Small intestine (tissue), 7 donors: ENCODE measurements at regions not wholly inside any gene's neighbourhood (a gene's known extent, or its start where the extent isn't known, plus 50 kb on each side); places are given as distances from the start of the nearest gene placed in this dataset.

Experiments
- DNase-seq, 2 donors: peaks; one replicate each; pipeline versions ENCODE4 v3.0.0 to v3.0.0-alpha.2; 2013
- FAIRE-seq: peaks from 2 replicates; lab custom pipeline; 2012; peaks lifted over from hg19 to GRCh38; lab: Jason Lieb, UNC
- H3K27ac ChIP-seq, 3 donors: one replicate each; pipeline ENCODE4 v1.5.1; 2013; ENCODE audit warnings: low read length in 2 of 3, mild to moderate bottlenecking in 2 of 3, control low read depth in 1 of 3, inconsistent platforms in 1 of 3, low read depth in 1 of 3, moderate library complexity in 1 of 3
- H3K27me3 ChIP-seq, 3 donors: one replicate each; pipeline ENCODE4 v1.6.1; 2013; ENCODE audit warnings: low read length in 3 of 3, inconsistent platforms in 1 of 3; ENCODE audit not compliant: control insufficient read depth in 3 of 3, insufficient read depth in 3 of 3
- H3K36me3 ChIP-seq, 3 donors: one replicate each; pipeline ENCODE4 v1.6.1; 2013; ENCODE audit warnings: low read length in 3 of 3, inconsistent platforms in 1 of 3, low read depth in 1 of 3, mild to moderate bottlenecking in 1 of 3, moderate library complexity in 1 of 3; ENCODE audit not compliant: control insufficient read depth in 3 of 3, insufficient read depth in 2 of 3
- H3K4me1 ChIP-seq, 3 donors: one replicate each; pipeline ENCODE4 v1.6.1; 2013; ENCODE audit warnings: low read length in 2 of 3, inconsistent platforms in 1 of 3, low read depth in 1 of 3, mild to moderate bottlenecking in 1 of 3, moderate library complexity in 1 of 3; ENCODE audit not compliant: control insufficient read depth in 3 of 3, insufficient read depth in 2 of 3
- H3K4me3 ChIP-seq, 3 donors: one replicate each; pipeline ENCODE4 v1.5.1; 2013; ENCODE audit warnings: low read length in 3 of 3, control low read depth in 1 of 3, inconsistent platforms in 1 of 3, low read depth in 1 of 3, mild to moderate bottlenecking in 1 of 3, moderate library complexity in 1 of 3
- H3K9me3 ChIP-seq, 2 donors: one replicate each; pipeline ENCODE4 v1.6.1; 2013; ENCODE audit warnings: low read depth in 1 of 2, low read length in 1 of 2; ENCODE audit not compliant: control insufficient read depth in 2 of 2, insufficient read depth in 1 of 2
- WGBS, 3 donors: extraction: QIAGEN DNeasy Blood & Tissue Kit; methylation state at CpG; one replicate each; pipeline ENCODE4 v1.1.7; 2013; 5-methylcytosine and 5-hydroxymethylcytosine counted together
- donor health status: healthy with polysubstance abuse.
- donor health status: control.
- donor health status: control.
- donor health status: Bipolar disorder and iron deficiency.
- donor health status: healthy.

DNA sequence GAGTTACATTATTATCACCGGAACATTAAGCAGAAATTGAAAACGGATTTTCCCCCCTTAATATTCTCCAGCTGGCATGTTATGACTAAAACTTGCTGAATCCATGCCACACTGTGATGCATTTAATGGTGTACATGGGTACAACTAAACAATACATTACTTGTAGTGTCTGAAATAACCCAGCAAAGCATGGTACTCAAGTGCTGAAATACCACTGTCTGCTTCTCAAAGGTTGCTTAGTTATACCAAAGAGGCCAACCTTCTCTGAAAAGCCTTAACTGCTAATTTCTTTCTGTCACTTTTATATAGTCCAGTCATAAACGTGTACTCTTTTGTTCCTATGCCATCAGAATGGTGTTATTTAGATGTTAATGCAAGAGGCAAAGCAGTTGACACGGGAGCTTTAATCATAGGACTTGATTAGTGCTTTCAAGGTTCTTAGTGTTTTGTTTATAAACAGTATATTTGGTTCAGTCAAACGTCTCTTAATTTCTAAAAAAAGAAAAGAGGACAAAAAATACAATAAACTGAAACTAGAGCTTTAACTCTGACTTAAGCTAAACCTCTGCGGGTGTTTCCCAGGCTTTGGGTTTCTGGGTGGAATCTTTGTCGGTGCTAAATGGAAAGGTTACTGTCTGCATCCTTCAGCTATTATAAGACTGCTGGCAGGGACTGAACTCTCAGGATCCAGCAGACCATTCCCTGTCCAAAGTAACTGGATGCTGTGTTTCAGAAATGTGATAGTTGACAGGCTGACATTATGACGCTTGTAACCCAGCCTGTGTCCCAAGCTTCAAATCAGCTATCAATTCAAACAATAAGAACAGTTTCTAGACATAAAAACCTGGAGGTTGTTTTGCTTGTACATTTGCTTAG lies 202.6 kb downstream of the PPP1R3A start:
- WGBS, 3 donors: 58 to 67% (median 64%) methylated on average over 8 of the region's 8 CpGs
- FAIRE-seq: no peak

DNA sequence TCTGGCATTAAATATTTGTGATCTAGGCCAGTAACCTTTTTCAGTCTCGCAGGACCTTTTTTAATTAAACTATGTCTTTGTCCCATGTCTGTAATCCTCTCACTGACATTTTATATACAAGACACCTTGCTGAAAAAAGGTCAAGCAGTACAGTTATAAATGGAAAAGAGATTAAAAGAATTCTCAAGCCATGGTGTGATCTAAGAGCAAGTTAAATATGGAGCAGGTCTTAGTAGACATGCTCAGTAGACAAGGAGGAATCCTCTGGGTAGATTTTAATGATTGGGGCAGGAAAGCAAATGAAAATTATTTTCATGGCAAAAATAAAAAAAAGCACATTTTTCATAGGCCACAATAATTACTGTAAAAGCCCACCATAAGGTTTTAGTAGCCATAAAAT lies 203.5 kb downstream of the PPP1R3A start:
- no peak for FAIRE-seq
- no peaks in the 10 kb centered on the region for H3K27me3 ChIP-seq
- no peaks in the 10 kb centered on the region for H3K9me3 ChIP-seq
- DNase-seq: no peak
- no peak overlapping the region for H3K27ac ChIP-seq
- WGBS, 3 donors: 10 to 79% (median 52%) methylated on average over 1 of the region's 1 CpG
- H3K36me3 ChIP-seq: no peaks in the 10 kb centered on the region
- H3K4me1 ChIP-seq: no peaks in the 10 kb centered on the region
- no peak overlapping the region for H3K4me3 ChIP-seq

More for the DNA sequence above, 202.6 kb downstream of the PPP1R3A start:
- H3K36me3 ChIP-seq: no peaks in the 10 kb centered on the region
- no peaks in the 10 kb centered on the region for H3K9me3 ChIP-seq
- H3K27me3 ChIP-seq: no peaks in the 10 kb centered on the region
- no peak overlapping the region for H3K27ac ChIP-seq
- DNase-seq: no peak
- H3K4me1 ChIP-seq: no peaks in the 10 kb centered on the region
- H3K4me3 ChIP-seq: no peak overlapping the region

DNA sequence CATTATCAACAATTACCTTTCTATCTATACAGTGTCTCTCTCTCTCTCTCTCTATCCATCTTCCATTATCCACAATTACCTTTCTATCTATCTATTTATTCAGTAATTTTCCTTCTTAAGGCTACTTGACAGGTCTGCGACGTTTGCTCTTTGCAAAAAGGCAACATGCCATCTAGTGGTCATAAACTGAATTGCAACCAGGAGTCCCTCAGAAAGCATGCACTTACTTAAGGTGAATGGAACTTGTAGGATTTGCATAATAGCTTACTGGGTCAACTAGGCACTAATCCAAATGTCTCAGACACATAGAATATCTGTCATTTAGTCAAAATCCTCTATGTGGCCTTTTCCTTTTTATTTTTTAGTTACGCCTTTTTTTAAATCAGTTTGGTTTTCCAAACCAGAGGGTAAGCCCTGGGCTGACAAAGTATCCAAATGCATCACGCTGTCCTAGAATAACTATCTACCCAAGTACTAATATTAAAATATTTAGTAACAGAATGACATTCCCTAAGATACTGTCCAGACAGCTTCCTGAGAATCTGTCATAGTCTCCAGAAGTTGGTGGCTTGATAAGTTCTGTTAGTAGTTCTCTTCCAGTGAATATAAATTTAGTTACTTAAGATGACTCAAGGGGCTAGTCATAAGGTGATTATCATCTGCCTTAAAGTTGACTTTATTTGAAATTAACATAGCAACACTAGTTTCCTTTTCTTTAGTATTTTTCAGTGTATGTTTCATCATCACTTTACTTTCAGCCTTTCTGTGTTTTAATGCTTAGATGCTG lies 208.3 kb downstream of the PPP1R3A start:
- Histone ChIP-seq H3K27ac (no peak overlapping the region), H3K4me1 (no peaks in the 10 kb centered on the region), H3K4me3 (no peak overlapping the region), H3K36me3 (no peaks in the 10 kb centered on the region), H3K9me3 (no peaks in the 10 kb centered on the region), H3K27me3 (peaks cover 0 to 3% (median 0%) of the 10 kb centered on the region in 3 donors)
- peak; percentile 76 to 85 for DNase-seq
- WGBS, 3 donors: 44 to 46% (median 46%) methylated on average over 4 of the region's 4 CpGs
- FAIRE-seq: no peak

DNA sequence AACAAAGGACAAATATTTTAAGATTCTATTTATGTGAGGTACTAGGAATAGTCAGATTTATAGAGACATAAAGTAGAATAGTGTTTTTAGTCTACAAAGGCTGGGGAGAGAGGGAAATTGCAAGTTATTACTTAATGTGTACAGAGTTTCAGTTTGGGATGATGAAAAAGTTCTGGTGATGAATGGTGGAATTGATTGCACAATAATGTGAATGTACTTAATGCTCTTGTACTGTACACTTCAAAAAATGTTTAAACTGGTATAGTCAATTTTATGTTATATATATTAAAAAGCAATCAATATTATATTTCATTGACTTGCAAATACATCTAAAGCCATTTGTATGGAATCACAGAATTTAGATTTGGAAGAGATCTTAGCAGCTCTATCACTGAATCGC lies 213.4 kb downstream of the PPP1R3A start:
- H3K4me1 ChIP-seq: no peaks in the 10 kb centered on the region
- 90 to 100% (median 90%) methylated on average over 1 of the region's 1 CpG for WGBS, 3 donors
- no peaks in the 10 kb centered on the region for H3K9me3 ChIP-seq
- no peak for DNase-seq
- H3K4me3 ChIP-seq: no peak overlapping the region
- H3K27ac ChIP-seq: no peak overlapping the region
- FAIRE-seq: no peak
- no peaks in the 10 kb centered on the region for H3K36me3 ChIP-seq
- peaks cover 0 to 3% (median 0%) of the 10 kb centered on the region in 3 donors for H3K27me3 ChIP-seq

DNA sequence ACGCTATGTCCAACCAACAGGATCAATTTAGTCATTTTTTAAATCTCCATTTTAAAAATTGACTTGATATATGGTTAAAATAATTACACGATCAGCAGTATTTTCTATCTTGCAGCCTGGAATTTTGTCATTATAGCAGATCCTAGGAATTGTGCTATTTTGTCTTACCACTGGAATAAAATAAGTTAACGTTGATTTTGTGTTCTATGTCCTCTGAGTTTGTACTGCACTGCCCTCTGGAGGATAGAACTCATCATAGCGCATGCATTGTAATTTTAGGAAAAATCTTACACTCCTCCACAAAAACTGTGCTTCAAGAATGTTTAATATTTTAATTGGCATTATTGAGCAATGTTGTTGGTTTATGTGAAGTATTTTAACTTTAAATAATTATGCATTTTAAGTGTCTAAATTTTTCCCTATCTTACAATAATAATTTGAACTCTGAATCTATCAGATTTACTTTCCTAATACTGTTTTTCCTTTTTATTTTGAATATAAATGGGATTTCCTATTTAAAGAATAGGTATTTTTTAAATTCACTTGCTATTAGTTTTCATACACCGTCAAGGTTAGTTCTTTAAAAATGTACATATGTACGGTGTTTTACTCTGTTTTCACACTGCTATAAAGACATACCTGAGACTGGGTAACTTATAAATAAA lies 220.1 kb downstream of the PPP1R3A start:
- Histone ChIP-seq H3K36me3 (no peaks in the 10 kb centered on the region), H3K27ac (no peak overlapping the region), H3K4me1 (no peaks in the 10 kb centered on the region), H3K27me3 (no peaks in the 10 kb centered on the region), H3K9me3 (no peaks in the 10 kb centered on the region), H3K4me3 (no peak overlapping the region)
- WGBS, 3 donors: 45% methylated on average over 6 of the region's 6 CpGs
- peak; percentile 67 for FAIRE-seq
- peak; percentile 24 to 37 for DNase-seq

DNA sequence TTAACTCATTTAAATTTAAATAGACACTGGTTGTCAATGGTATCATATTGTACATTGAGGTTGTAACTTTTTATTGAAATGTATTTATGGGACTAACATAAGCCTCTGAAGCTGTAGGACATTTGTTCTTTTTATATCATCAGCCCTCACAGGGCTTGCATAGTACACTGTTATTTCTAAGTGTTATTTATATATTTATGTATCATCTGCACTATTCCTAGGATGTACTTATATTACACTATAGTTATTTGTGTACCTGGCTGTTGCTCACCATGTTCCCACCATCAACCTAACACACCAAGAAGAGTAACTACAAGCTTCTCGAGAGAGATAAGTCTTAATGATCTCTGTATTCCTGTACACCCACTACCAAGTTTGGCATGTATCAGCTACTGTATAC lies 224.7 kb downstream of the PPP1R3A start:
- 86 to 88% (median 88%) methylated on average over 1 of the region's 1 CpG for WGBS, 3 donors
- Histone ChIP-seq H3K27me3 (no peaks in the 10 kb centered on the region), H3K4me3 (no peak overlapping the region), H3K27ac (no peak overlapping the region), H3K9me3 (no peaks in the 10 kb centered on the region), H3K4me1 (no peaks in the 10 kb centered on the region), H3K36me3 (no peaks in the 10 kb centered on the region)
- FAIRE-seq (no peak), DNase-seq (no peak)

DNA sequence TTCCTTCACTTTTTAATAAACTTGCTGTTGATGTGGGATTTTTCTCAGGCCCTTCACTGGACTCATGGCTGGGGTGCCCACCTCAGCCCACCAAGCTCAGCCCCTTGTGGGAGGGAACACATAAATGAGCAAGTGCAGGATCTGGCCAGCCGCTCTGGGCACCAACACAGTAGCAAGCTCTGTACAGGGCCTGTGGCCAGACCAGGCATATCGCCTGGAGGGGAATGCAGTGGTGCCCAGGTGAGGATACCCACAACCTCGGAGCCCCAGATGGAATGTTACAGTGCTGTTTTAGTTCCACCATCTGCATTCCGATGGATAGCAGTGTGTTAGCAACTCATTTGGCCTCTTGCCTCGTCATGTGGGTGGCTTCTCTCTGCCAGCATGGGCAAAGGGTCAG lies 234.6 kb downstream of the PPP1R3A start:
- 70 to 85% (median 83%) methylated on average over 5 of the region's 5 CpGs for WGBS, 3 donors

DNA sequence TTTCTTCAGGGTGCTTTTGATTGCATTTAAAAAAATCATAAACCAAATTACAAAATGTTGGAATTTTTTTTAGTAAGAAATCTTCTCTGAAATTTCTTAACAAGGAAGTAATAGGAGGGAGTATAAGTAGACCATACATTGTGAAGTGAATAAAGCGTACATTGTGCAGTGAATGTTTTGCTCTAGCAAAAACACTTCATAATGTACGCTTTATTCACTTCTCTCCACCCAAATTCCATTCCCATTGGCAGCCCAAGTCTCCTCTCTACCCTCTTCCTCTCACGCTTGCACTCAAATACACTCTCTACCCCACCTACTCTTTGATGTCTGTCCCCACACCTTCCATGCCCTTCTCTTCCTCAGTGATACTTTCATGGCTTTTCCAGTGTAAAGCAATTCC lies 241.0 kb downstream of the PPP1R3A start:
- H3K36me3 ChIP-seq: no peaks in the 10 kb centered on the region
- no peaks in the 10 kb centered on the region for H3K9me3 ChIP-seq
- H3K27me3 ChIP-seq: no peaks in the 10 kb centered on the region
- H3K27ac ChIP-seq: no peak overlapping the region
- 65 to 73% (median 66%) methylated on average over 3 of the region's 3 CpGs for WGBS, 3 donors
- DNase-seq: no peak
- H3K4me1 ChIP-seq: no peaks in the 10 kb centered on the region
- no peak overlapping the region for H3K4me3 ChIP-seq
- FAIRE-seq: no peak

More for the DNA sequence above, 234.6 kb downstream of the PPP1R3A start:
- no peaks in the 10 kb centered on the region for H3K36me3 ChIP-seq
- H3K27ac ChIP-seq: no peak overlapping the region
- H3K4me1 ChIP-seq: no peaks in the 10 kb centered on the region
- H3K4me3 ChIP-seq: no peak overlapping the region
- no peak for DNase-seq
- H3K27me3 ChIP-seq: no peaks in the 10 kb centered on the region
- H3K9me3 ChIP-seq: peaks cover 0 to 11% of the 10 kb centered on the region in 2 donors
- FAIRE-seq: no peak
